ENCODE measurements at regions not wholly inside any gene's neighbourhood (a gene's known extent, or its start where the extent isn't known, plus 50 kb on each side); places are given as distances from the start of the nearest gene placed in this dataset.

- no peak for ATAC-seq
These were observed 63.0 kb upstream of the TRIM2 start for GRCh38 chr4:153141238-153141637.

DNA sequence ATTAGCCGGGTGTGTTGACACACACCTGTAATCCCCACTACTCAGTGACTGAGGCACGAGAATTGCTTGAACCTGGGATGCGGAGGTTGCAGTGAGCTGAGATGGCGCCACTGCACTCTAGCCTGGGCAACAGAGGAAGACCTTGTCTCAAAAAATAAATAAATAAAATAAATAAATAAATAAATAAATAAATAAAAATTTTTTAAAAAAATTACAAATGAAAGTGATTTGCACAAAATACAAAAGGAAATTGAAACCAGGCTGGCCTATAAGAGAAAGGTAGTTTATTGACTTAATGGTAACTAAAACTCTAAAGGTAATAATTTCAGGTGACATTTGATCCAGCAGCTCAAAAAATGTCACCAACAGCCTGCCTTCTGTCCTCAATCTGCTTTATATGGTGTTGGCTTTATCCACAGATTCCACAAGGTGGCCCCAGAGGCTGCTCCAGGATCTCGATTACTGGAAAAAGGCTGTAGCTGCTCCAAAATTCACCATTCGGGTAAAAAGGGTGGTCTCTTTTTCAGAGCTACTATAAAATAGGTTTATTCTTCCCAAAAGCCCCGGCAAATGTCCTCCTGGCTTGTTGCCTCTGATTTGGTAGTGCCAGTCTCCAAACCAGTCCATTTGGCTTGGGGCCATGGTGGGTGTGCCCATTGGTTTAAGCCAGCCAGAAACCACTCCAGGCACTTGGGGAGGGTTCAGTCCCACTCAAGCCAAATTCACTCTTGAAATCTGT is 61.4 kb upstream of the TRIM2 start:
- peak; percentile 50 for ATAC-seq

DNA sequence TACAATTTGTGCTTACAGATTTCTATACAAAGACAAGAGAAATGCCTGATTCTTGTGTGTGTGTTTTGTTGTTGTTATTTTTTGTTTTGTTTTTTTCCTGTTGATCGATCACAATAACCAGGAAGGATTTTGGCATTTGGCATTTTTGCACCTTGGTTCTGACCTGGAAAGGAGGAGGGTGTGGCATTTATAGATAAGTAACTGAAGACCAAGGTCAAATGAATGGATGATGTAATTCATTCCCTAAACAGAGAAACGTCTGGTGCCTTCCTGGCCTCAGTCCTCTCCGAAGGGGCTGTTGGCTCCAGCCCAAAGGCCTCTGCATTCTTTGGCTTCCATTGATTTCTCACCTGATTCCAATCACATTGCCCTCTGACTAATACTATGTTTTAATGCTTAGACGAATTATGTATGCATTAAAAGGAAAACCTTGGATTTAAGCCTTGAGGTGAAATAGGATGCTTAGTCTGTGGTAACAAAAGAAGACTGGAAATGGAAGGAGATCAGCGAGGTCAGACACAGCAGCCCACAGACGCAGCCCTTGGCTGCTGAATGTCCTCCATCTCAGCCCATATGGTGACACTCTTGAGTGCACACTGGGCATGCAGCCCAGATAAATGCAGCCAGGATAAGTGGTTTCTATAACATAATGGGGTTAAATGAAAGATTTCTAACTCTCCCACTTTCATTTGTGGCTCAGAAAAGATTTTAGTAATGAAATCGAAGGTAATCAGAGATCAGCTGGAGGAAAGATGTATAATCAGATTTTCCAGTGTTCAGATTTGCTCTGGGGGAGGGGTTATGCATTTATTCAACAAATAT is 60.5 kb upstream of the TRIM2 start:
- ATAC-seq: no peak

DNA sequence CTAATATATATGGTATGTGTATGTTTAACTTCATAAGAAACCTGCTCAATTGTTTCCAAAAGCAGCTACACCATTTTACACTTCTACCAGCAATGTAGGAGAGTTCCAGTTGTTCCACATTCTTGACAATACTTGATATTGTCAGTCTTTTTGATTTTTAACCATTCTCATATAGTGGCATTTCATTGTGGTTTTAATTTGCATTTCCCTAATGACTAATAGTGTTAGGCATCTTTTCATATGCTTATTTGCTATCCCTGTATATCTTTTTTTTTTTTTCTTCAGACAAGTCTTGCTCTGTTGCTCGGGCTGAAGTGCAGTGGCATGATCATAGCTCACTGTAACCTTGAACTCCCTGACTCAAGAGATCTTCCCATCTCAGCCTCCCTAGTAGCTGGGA is 58.2 kb upstream of the TRIM2 start:
- ATAC-seq: no peak

GRCh38 chr4:153146961-153147360 is 57.3 kb upstream of the TRIM2 start:
- no peak for ATAC-seq

DNA sequence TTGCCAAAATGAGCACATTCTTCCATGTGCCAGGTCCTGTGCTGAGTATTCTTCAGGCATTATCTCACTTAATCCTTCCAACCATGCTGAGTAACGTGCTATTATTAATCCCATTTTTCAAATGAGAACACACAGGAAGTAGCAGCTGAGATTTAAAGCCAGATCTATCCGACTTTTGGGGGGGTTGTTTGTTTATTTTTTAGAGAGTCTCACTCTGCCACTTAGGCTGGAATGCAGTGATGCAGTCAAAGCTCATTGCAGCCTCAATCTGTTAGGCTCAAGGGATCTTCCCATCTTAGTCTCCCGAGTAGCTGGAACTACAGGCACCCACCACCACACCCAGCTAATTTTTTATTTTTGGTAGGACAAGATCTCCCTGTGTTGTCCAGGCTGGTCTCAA is 55.5 kb upstream of the TRIM2 start:
- no peak for ATAC-seq

DNA sequence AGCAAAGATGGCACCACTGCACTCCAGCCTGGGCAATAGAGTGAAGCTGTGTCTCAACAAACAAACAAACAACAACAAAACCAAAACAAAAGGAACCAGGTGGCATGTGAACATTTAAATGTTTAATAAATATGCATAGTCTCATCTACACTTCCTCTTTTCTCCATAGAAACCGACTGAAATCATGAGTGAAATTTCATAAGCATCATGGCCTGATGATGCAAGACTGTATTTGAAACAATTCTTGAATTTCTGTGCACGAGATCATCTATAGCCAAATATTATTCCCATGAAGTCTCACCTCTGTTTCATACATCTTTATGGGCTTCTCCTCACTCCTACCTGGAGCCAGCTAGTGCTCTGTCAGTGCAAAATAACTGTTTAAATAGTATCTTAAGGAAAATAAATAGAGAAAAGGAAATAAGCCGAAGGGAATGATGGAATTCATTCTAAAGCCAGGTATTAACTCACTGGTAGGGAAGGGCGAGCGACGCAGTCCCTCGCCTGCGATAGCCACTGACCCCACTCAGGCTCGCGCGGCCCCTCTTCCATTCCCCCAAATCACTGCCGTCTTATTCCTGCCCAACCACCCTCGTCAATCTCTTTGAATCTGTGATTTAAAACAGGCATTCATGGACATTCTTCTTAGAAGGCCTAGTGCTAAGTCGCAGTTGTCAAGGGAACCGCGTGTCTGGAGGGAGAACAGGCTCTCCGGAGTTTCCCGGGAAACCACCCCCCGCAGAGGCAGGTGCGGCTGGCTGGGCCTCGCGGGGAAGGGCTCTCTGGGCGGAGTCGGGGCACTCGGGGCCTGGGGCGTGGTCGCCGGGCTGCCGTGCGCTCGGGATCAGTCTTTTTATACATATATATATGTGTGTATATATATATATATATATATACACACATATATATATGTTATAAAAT is 52.4 kb upstream of the TRIM2 start:
- ATAC-seq: peak; percentile 38

GRCh38 chr4:153152501-153153338 is 51.5 kb upstream of the TRIM2 start:
- ATAC-seq: peak; percentile 28

DNA sequence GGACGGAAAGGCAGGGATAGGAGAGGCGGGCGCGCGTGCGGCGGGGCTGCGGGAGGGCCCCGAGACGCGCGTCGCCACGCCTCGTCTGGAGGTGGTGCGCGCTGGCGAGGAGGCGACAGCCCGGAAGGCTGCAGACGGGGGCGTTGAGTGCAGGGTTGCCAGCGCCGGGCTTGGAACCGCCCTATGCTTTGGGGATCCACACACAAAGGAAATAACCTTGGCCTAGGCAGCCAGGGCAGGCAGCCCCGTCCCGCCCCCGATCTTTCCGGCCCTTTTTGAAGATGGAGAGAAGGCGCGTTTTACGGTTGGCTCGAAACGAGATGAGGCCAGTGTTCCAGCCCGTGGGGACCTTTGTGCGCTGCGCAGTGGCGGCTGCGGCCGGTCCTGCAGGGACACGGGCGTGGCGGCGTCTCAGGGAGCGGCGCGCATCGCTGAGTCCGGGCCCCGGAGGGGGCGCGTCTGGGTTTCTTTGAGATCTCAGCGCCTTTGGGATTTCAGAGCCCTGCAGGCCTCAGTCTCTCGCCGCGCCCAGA is 50.8 kb upstream of the TRIM2 start:
- peak; percentile 66 for ATAC-seq

DNA sequence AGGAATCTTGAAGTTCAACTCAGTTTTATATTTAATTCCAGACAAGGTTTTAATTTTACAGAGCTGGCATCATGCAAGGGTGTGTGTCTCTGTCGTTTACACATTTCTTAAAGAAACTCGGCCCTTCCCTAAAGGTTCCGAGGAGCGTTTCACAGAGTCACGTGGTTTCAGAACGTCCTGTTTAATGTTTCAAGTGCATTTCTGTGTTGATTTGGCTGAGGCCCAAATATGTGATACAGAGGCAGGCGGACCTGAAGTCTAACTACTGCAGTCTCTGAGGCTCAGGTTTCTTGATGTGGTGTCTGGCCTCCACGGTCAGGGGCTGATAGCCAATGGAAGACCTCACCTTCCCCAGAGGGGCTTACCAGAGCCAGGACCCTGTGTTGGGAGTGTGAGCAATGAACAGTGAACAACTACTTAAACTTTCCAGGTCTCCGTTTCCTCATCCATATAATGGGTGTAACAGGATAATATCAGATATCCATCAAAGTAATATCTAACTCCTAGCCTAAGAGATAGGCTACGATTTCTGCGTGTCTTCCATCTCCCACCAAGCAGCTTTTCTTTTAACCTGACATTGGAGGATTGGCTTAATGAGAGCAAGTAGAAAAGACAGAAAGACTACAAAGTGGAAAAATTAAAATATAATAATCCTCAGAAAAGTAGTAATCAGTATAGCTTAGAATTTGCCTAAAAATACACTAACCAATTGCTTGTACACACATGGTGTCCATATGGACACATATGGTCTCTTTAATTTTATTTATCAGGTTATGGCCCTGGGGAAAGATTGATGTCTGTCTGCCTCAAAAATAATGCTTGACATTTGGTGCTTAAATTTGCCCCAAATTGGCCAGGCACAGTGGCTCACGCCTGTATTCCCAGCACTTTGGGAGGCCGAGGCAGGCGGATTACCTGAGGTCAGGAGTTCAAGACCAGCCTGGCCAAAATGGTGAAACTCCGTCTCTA is 50.0 kb upstream of the TRIM2 start:
- peak; percentile 27 for ATAC-seq
